GDM1 (cell line): ENCODE measurements at regions not wholly inside any gene's neighbourhood (a gene's known extent, or its start where the extent isn't known, plus 50 kb on each side); places are given as distances from the start of the nearest gene placed in this dataset.

ENCODE experiments used
- DNase-seq: peaks from one replicate; lab custom pipeline; 2025; lab: John Stamatoyannopoulos, UW

DNA sequence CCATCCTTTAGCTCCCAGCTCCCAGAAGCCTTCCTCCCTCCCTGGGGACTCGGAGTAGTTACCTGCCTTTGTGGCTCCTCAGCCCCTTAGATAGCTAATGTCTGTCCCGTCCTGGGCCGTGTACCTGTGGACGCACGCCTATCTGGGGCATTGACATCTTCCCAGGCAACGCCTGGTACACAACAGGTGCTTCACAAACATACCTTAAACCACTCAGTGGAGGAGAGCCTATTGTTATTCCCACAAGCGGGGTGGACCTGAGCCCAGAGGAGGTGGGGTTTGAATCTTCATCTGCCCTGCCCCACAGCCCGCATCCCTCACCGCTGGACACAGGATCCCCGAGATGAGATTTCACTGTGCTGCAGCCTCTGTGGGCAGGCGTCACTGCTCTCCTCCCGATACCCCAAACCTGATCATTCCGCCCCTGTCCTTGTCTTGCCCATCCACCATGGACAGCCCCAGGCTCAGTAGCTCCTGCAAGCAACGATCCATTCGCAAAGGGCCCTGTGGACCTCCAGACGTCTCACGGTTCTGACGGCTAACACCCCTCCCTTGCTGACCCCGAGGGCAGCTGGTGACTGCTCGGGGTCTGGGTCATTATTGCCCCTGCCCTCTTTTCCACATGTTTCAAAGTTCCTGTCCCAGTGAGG, 73.8 kb upstream of the SHISAL1 start:
- no peak for DNase-seq

DNA sequence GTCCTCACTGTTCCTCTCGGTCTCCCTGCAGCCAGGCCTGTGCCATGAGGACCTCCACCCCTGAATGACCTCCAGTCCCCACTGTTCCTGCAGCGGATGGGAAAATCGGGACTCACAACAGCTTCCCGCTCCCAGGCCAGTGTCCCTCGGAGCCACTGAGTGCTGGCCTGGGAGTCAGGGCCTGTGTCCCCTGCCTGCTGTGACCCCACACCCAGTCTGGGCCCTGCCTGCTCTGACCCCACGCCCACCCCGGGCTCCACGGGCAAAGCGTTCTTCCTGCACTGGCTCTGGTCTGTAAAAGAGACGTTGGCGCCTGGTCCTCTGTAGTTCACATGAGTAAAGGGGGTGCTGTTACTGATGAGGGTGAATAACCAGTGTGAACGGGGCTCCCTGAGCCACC, 73.0 kb upstream of the SHISAL1 start:
- no peak for DNase-seq

DNA sequence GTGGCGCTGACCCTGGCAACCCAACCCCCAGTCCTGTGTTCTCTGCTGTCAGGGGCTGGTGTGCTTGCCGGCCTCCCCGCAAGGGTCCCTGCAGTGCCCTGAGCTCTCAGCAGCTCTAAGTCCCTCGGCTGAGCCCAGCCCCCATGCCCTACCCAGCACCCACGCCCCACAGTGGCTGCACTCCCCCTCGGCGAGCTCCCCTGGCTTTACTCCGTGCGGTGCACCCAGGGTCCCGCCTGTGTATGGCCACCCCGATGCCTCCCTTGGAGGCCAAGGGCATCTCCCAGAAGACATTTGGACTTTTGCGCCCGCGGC, 72.5 kb upstream of the SHISAL1 start:
- no peak for DNase-seq

DNA sequence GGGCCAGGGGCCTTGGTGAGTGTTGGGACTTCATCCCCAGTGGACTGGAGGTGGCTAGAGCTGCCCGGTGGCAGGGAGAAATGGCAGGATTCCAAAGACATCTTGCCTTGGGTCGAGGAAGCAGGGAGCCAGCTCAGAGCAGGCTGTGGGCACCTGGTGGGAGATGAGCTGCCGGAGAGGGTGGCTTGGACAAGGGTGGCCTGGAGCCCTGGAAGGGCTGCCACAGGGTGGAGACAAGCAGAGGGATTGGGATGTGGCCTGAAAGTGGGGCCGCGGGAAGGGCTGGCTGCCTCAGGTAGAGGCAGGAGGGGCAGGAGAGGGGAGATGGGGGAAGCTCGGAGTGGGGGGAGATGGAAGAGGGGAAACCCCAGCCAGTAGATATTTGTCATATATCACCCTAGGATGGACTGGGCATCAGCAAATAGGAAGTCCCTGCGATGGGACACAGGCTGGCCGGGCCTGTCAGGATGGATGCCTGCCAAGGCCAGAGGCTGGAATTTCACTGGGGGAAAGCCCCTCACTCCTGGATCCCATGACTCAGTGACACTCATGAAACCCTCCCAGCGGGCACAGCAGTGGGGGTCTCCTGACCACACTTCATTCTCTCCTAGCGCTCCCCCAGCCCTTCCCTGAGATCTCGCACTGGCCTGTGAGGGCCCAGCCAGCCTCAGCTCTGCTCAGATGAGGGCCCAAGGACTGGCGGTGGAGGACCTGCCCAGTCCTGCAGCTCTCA, 72.0 kb upstream of the SHISAL1 start:
- no peak for DNase-seq

DNA sequence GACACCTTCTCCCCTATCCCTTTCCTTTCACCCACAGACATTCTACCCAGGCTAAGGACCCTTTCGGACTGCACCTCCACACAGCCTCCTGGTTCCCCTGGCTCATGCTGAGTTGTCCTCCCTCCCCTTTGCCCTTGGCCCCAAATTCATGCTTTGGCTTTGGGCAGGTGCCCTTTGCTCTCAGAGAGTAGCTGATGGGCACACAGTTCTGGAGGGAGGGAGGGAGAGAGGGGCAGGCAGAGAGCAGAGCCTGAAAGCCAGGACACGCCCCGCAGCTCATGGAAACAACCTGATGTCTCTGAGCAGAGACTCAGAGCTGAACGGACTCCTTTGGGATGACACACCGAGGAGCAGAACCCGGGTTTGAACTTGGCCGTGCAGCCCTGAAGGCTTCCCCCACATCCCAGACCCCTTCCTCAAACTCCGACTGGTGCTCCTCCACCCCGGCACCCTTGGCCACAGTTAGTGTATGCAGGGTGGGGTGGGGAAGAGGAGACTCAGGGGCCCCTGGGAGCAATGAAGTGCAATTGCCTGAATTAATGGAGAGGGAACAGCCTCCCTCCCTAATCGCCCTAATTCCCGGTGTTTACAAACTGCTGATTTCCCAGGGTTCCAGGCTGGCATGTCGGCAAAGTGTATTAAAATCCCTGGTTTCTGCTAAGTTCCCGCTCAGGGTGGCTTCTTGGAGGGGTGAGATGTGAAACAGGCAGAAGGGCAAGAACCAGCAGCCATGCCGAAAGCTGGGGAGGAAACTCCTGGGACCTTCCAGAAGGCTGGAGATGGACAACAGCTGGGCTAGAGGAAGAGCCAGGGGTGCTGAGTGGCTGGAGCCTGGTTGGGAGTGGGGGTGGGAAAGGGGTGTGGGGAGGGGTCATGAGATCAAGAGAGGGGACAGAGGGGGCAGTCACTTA, 71.2 kb upstream of the SHISAL1 start:
- no peak for DNase-seq

DNA sequence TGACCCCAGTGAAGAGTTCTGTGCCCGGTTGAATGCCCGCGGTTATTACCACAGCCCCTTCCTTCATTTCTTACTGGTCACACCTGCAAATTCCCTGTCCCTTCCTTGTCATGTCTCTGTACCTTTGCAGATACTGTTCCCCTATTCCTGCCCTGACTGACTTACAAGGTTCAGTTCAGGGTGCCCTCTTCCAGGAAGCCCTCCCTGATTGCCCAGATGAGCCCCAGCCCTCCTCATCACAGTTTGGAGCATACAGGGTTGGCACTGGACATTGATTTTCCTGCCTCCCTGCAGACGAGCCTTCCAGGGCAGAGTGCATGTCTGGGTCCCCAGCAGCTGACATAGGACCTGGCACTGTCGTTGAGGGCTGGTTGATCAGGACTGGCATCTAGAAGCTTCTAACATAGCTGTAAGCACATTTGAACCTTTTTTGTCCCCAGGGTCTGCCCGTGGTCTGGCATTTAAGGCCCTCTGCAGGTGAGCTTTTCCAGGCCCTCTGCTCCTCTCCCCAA, 70.4 kb upstream of the SHISAL1 start:
- no peak for DNase-seq

DNA sequence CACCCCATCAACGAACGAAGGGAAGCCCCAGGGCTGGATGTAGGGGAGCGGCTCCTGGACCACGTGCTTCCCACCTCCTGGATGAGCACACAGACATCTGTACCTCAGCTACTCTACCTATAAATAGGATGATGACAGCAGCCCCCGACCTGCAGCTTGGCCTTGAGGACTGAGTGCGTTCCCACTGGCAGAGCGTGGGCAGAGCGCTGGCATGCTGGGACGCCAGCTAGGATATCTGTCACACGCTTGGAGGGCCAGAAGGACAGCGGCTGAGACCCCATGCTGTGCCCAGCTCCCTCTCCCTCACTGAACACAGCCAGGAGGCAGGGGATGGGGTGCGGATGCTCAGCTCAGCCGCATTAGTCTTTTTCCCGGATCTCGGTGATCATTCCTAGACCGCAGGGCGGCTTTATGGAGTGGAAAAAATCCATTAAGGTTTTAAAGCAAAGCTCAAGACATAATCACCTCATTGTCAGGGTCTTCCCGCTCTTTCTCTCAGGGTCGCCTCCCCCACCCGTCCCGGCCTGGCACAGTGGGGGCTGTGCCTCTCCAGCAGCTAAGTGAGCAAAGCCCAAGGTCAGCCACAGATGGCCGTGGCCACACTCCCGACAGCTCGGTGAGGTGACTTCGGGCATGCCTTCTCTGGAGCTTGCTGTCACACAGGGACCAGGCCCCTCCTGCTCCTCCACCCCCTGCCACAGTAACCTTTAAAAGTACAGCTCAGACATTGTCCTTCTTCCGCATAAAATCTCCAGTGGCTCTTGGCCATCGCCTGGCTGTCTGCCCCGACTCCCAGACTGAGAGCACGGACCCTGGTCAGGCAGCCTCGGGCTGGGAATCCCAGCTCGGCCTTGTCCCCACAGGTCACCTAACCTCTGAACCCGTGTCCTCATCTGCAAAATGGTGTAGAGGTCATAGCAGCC, 69.6 kb upstream of the SHISAL1 start:
- DNase-seq = no peak

DNA sequence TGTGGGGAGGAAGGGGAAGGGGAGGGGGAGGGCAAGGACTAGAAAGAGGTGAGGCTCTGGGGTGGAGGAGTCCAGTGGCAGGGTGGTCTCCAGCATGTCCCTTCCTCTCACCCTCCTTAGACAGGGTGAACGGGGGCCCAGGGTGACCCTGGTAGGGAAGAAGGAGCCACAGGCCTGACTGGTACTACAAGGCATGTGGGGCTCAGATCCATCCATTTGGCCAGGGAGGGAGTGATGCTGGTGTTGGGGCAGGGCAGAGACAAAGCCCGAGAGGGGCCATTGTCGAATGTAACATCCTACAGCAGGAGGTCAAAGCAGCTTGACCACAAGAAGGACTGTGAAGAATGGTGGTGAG, 69.0 kb upstream of the SHISAL1 start:
- no peak for DNase-seq

DNA sequence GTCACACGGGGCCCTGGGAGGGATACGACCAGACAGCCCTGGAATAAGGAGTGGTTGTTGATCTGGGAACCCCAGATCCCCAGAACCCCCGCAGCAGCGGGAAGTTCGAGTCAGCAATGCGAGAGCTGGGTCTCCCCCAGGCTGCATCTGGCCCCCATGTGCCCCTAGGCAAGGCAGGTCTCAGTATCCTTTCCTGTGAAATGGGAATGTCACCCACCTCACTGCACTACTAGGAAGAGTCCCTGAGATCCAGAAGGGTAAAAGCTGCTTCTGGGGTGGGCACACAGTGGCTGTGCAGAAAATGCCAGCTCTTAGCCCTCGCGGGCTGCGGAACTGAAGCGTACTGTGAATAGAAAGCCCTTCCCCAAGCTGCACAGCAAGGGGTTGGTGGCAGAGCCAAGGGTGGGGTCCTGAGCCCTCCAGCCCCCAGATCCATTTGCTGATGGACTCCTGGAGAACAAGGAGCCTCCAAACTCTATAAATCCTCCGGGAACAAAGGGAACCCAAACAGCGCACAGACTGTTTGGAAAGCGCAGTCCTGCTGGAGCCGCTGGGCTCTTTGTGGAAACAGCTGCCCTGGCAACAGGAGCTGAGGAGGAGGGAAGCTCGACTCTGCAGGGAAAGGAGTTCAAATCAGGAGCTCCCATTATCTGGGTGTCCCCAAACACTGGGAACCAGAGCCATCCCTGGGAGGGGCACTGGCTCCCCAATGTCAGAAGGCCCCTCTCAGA, 68.2 kb upstream of the SHISAL1 start:
- no peak for DNase-seq

DNA sequence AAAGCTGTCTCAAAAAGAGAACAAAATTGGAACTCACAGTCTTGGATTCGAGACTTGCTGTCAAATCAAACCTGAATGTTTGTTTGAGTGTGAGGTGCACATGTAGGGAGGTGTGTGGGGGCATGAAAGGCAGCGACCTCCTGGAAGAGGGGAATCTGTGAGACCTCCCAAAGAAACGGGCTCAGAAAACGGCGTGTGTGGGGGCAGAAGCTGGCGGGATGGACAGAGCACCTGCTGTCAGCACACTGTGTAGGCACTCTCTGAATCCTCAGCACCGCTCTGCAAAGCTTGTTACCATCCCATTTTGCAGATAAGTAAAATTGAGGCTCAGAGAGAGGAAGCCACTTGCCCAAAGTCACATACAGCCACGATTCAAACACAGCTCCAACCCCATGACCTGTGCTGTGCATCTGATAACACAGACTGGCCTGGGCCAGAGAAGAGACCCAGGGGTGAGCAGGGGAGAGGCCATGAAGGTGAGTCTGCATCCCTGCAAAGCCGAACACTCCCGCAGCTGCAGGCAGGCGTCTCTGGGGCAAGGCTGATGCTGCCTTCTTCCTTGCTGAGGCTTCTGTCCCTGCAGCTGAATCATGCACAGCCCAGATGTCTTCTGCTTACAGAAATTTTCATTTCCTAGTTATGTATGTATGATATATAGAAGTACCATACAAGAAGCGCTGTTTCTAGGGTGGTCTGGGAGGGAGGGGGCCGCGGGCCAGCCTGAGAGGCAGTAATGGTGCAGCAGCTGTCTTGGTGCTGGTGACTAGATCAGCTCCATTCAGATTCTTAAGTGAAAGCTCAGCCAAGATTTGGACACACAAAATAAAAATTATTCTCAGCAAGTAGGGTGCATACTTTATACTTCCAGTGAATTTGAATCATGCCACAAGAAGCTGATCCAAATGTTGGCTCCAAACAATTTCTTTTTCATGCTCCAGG, 67.3 kb upstream of the SHISAL1 start:
- no peak for DNase-seq

DNA sequence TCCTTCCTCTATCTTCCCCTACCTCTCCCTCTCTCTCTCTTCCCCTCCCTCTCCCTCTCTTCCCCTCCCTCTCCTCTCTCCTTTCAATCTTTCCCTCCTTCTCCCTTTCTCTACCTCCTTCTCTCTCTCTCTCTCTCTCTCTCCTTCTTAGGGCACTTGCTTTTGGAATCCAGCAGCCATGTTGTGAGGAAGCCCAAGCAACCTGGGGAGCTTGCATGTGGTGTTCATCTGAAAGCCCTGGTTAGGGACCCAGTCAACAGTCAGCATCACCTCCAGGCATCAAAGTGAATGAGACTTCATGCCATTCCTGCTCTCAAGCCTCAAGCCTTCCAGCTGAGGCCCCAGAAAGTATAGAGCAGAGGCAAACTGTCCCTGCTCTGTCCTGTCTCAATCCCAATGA, 65.6 kb upstream of the SHISAL1 start:
- no peak for DNase-seq

DNA sequence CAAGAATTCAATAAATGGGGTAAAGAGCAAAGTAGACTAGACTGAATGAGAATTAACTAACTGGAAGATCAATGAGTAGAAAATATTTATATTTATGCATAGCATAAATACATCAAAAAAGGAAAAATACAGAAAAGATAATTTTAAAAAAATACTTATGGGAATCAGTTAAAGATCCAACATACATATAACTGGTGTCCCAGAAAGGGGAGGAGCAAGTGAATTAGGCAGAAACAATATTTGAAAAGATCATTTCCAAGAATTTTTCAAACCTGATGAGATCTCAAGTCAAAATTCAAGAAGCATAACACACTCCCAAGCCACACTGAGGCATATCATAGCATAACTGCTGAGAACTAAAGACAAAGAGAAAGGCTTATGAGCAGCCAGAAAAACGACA, 62.7 kb upstream of the SHISAL1 start:
- no peak for DNase-seq

DNA sequence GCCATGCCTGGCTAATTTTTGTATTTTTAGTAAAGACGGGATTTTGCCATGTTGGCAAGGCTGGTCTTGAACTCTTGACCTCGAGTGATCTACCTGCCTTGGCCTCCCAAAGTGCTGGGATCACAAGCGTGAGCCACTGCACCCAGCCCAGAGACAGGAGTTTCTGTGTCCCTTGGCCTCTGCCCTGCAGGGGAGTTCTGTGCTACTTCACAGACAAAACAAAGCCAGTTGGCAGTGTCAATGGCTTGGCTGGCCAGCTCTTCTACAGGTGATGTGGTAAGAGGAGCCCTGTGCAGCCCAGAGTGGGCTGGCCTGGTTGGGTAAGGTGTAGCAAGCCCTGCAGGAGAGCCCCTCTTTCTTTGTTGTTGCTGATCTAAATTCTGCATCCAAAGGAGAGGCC, 60.5 kb upstream of the SHISAL1 start:
- no peak for DNase-seq

DNA sequence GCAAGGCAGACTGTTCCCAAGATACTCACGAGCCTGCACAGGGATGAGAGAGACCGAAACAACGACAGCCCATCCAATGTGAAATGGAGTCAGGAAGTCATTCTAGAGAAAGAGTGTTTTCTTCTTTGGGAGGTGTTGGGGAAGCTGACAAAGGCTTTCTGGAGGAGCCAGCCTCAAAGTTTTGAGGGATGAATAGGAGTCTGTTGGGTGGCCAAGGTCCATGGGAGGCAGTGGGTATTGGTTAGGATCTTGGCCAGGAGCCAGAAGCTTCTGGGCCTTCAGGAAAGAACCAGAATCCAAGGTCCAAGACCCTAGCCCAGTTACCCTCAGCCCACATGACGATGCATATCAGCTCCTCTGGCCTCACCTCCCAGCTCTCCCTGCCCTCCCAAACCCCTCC, 59.9 kb upstream of the SHISAL1 start:
- no peak for DNase-seq

DNA sequence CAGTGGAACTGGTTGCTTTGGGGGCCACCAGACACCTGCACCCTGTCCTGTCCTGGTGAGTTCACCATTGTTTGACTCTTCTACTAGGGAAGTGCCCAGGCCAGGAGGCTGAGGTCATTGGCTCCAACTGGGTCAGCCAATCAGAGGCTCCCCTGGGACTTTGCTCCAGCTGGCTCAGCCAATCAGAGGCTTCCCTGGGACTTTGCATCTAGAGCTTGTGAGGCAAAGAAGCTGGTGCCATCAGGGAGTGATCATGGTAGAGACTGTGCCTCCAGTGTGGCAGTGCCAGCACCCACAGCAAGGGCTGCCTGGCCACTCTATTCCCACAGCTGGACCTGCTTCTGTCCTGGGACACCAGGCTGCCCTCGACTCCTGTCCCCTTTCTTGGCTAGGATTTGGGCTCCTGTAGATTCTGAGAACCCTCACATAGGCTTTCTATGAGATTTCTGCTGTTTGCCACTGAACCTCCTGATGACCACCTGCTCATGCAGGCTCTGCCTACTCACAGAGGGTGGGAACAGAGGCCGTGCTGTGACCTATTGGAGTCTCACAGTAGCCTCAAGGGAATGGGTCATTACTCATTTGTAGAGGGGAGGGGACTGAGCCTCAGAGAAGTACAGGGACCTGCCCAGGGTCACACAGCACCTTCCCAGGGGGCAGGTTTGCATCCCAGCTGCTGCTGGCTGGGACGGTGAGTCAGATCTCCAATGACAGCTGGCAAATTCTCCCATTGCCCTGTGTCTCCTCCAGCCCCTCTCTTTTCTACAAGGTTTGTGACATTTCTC, 59.2 kb upstream of the SHISAL1 start:
- no peak for DNase-seq

DNA sequence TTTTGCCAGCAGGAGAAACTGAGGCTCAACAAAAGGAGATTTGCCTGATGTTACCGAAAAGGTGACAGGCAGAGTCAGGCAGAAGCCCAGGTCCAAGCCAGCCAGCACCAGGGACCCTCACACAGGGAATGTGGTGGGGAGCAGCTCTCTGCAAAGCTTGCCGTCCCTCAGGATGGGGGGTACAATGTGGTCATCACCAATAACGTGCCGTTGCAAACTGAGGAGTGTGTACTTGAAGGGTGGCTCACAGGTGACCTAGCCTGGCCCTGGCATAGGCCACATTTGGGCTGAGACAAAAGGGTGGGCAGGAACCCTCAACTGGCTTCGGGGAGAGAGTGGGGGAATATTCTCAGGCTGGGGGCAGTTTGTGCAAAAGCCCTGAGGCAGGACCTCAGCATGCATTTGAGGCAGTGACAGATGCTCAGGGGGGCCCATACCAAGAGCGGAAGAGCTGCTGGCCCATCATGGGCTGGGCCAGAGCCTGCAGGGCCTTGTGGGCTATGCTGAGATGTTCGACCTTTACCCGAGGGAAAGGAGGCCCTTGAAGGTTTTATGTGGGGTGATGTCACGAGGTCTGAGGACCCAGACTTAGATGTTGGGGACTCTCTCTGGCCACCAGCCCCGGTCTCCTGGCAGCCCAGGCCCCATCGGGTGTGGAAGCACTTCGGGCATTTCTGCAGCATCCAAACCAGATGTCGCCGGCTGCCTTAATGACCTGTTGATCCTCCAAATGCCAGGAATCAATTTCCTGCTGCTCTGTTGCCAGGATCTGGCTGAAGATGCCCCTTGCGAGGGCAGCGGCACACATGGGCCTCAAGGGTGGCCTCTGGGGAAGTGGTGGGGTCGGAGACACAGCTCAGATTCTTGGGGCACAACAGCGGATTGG, 57.4 kb upstream of the SHISAL1 start:
- no peak for DNase-seq

DNA sequence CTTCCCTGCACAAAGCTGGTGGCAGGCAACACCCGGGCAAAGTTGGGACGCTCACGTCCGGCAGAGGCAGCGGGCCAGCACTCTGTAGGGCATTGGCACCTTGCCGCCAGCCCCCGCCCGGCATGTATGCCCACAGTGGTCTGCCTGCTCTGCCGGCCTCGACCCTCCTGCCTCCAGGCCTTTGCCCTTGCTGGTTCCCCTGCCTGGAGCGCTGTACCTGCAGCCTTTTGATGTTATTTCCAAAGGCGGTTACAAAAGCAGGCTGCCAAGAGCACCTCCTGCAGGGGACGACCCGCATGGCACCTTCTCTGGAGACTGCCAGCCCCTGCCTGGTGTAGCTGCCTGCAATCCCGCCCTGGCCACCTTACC, 56.5 kb upstream of the SHISAL1 start:
- DNase-seq = no peak

DNA sequence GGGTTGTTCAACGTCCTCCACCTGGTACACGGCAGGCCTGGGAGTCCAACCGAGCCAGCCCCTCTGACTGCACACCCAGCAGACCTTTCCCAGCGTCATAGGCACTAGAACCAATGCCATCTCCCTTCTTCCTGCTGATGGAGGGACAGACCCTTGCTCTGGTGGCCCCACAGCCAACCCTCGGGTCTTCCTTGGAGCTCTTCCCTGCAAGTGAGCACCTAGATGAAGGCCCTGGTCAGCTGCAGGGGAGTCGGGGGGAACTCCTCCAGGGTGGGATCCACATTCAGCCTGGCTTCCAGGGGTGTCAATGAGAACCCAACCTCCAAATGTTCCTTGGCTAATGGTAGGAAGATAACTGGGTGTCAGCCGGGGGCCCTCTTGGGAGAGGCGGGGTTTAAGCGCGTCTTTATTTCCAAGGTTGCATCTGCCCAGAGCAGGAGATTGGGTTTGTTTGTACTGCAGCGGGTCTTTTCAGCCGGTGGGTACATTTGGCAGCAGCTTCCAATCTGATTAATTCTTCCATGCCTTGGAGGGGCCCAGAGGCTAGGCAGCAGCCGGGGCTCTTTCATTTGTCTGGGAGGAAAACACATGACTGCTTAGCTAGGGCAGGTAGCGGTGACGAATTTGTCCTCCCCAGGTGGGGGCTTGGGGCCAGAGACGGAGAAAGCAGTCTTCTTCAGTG, 56.0 kb upstream of the SHISAL1 start:
- no peak for DNase-seq
